Ectodermal cell (in vitro differentiated cells): ENCODE measurements at regions not wholly inside any gene's neighbourhood (a gene's known extent, or its start where the extent isn't known, plus 50 kb on each side); places are given as distances from the start of the nearest gene placed in this dataset.
"Not testable (repeated sequence)": the region's sequence is repeated elsewhere in the genome, so short reads cannot be mapped to it uniquely, and the experiment has no call there.

Experiments used
- H3K27ac ChIP-seq: 2 replicates; pipeline ENCODE4 v1.7.0; 2013; ENCODE audit warnings: mild to moderate bottlenecking, low read depth, low read length; ENCODE audit not compliant: insufficient read depth, poor library complexity, severe bottlenecking
- H3K27me3 ChIP-seq: 2 replicates; pipeline ENCODE4 v1.7.0; 2013; ENCODE audit warnings: mild to moderate bottlenecking, low read length; ENCODE audit not compliant: insufficient read depth, control insufficient read depth, poor library complexity, severe bottlenecking
- H3K36me3 ChIP-seq: one replicate; pipeline ENCODE4 v1.7.0; 2013; ENCODE audit warnings: low read length; ENCODE audit not compliant: control insufficient read depth, insufficient read depth
- H3K4me1 ChIP-seq: one replicate; pipeline ENCODE4 v1.7.0; 2013; ENCODE audit warnings: low read length; ENCODE audit not compliant: control insufficient read depth, insufficient read depth
- H3K4me3 ChIP-seq: 2 replicates; pipeline ENCODE4 v1.7.0; 2013; ENCODE audit warnings: low read depth, low read length, control low read depth; ENCODE audit not compliant: insufficient read depth
- H3K9me3 ChIP-seq: 2 replicates; pipeline ENCODE4 v1.7.0; 2013; ENCODE audit warnings: mild to moderate bottlenecking, low read length, moderate library complexity; ENCODE audit not compliant: control insufficient read depth
- WGBS, 2 experiments: methylation state at CpG; one replicate each; pipeline ENCODE4 v1.1.7; 2013; ENCODE audit warnings: missing lambda C conversion rate in 2 of 2; 5-methylcytosine and 5-hydroxymethylcytosine counted together

- H3K36me3 ChIP-seq, H3K4me3 ChIP-seq, H3K27ac ChIP-seq, H3K4me1 ChIP-seq, H3K27me3 ChIP-seq, H3K9me3 ChIP-seq: not testable (repeated sequence)
- WGBS, 2 experiments = 93 to 95% methylated on average over 29 of the region's 29 CpGs
These were observed 243.2 kb downstream of the TFAP2A start for GRCh38 chr6:10171706-10172105.

DNA sequence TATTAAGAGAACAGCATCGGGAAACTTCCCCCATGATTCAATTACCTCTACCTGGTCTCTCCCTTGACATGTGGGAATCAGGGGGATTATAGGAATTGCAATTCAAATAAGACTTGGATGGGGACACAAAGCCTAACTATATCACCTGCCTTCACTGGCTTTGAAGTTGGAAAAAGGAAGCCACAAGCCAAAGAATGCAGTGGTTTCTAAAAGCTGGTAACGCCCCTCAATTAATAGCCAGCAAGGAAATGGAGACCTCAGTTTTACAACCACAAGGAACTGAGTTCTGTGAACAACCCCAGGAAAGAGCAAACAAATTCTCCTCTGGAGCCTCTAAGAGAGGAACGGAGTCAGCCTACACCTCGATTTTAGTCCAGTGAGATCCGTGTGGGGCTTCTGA lies 244.1 kb downstream of the TFAP2A start:
- WGBS, 2 experiments = 93 to 94% methylated on average over 4 to 5 of the region's 5 CpGs
- Histone ChIP-seq H3K4me1 (no peaks in the 10 kb centered on the region), H3K27me3 (no peaks in the 10 kb centered on the region), H3K9me3 (no peaks in the 10 kb centered on the region), H3K36me3 (no peaks in the 10 kb centered on the region), H3K4me3 (no peak overlapping the region), H3K27ac (no peak overlapping the region)

DNA sequence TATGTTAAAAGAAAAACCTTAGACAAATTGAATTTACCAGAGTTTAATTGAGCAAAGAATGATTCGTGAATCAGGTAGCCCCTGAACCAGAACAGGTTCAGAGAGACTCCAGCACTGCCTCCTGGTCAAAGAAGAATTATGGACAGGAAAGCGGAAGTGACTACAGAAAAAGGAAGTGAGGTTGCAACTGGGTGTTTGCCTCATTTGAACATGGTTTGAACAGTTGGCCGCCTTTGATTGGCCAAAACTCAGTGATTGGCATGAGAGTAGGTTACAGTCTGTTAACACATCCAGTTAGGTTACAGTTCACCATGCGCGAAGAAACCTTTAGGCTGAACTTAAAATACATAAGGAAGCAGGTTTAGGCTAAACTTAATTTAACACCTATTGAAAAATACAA lies 248.8 kb downstream of the TFAP2A start:
- no peaks in the 10 kb centered on the region for H3K27me3 ChIP-seq
- H3K4me1 ChIP-seq = no peaks in the 10 kb centered on the region
- WGBS, 2 experiments = 89 to 95% methylated on average over 5 of the region's 5 CpGs
- no peak overlapping the region for H3K27ac ChIP-seq
- H3K4me3 ChIP-seq = no peak overlapping the region
- H3K9me3 ChIP-seq = no peaks in the 10 kb centered on the region
- no peaks in the 10 kb centered on the region for H3K36me3 ChIP-seq

- WGBS, 2 experiments = 80 to 81% methylated on average over 14 of the region's 14 CpGs
- H3K27ac ChIP-seq = no peak overlapping the region
These were observed 251.5 kb downstream of the TFAP2A start for GRCh38 chr6:10163203-10163962.

DNA sequence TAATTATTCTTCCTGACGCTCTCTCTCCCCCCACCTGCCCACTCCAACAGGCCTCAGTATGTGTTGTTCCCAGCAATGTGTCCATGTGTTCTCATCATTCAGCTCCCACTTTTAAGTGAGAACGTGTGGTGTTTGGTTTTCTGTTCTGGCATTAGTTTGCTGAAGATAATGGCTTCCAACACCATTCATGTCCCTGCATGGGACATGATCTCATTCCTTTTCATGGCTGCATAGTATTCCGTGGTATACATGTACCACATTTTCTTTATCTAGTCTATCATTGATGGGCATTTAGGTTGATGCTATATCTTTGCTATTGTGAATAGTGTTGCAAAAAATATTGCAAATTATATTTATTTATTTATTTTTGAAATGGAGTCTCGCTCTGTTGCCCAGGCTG lies 258.0 kb downstream of the TFAP2A start:
- Histone ChIP-seq H3K36me3 (no peaks in the 10 kb centered on the region), H3K4me1 (no peaks in the 10 kb centered on the region), H3K4me3 (no peak overlapping the region), H3K9me3 (no peaks in the 10 kb centered on the region), H3K27me3 (no peaks in the 10 kb centered on the region), H3K27ac (no peak overlapping the region)
- 86 to 90% methylated on average over 4 of the region's 4 CpGs for WGBS, 2 experiments

More at GRCh38 chr6:10163203-10163962, 251.5 kb downstream of the TFAP2A start:
- Histone ChIP-seq H3K4me1 (no peaks in the 10 kb centered on the region), H3K36me3 (no peaks in the 10 kb centered on the region), H3K4me3 (no peak overlapping the region), H3K27me3 (no peaks in the 10 kb centered on the region), H3K9me3 (no peaks in the 10 kb centered on the region)

DNA sequence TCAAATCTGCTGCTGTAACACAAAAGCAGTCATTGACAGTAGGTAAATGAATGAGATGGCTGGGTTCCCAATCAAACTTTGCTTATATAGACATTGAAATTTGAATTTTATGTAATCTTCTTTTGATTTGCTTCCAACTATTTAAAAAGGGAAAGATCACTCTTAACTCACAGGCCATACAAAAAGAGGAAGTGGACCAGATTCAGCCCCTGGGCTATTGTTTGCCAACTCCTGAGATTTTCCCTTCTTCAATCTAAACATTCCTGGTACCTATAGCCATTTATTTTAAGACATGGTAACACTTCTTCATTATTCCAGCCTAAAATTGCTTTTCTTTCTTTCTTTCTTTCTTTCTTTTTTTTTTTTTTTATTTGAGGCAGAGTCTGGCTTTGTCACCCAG lies 260.6 kb downstream of the TFAP2A start:
- Histone ChIP-seq H3K4me3 (no peak overlapping the region), H3K27ac (no peak overlapping the region)

DNA sequence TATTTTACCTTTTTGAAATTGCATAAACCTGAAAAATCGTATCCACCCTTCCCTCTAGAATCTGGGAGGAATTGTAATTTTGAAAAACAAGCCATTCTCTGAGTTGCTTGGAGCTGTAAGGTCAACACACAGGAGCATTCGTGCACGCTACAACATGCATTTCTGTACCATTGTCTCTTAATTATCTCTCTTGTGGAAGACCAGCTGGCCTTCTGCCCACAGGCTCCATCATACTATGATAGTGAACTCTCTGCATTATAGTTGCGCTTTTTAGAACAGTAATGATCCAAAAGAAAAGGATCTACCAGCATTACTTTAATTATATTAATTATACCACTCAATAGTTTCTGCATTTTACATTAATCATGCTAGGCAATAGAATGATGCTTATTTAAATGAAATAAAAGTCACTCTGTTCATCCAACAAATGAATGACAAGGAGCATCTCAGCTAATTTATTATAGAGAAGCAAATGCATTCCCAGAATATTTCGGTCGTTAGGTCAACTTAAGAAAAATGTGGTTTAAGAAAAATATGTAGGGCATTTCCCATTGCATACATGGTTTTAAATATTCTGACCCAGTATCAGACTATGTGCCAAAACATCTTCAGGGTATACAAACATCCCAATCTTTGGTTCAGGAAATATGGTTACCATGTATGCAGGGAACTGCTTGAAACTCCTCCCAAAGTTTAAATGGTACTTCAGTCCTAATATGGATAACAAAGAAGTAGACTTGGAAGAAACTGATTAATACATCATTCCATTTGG lies 263.5 kb downstream of the TFAP2A start:
- WGBS, 2 experiments = 94 to 95% methylated on average over 5 to 6 of the region's 6 CpGs
- Histone ChIP-seq H3K36me3 (no peaks in the 10 kb centered on the region), H3K9me3 (no peaks in the 10 kb centered on the region), H3K4me1 (peaks cover 4% of the 10 kb centered on the region), H3K27ac (no peak overlapping the region), H3K4me3 (no peak overlapping the region), H3K27me3 (no peaks in the 10 kb centered on the region)

More for the DNA sequence above, 260.6 kb downstream of the TFAP2A start:
- no peaks in the 10 kb centered on the region for H3K4me1 ChIP-seq
- H3K9me3 ChIP-seq = no peaks in the 10 kb centered on the region
- no peaks in the 10 kb centered on the region for H3K27me3 ChIP-seq
- no peaks in the 10 kb centered on the region for H3K36me3 ChIP-seq

DNA sequence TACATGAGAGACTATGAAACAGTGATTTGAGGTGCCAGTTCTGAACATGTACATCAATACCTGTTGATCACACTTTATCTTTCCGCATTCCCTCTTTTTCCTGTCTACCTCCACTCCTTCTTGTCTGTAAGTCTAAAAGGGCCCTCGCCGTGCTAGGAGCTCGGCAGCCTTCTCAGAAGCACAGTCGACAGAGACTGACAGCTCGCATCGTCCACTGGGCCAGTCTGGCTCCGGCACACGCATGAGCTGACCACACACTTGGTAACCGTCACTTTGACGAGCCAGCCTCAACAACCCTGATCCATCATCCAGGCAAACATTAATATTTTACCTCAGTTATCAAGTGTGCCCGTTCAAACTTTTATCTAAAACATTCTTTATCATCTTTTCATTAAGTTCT lies 265.3 kb downstream of the TFAP2A start:
- H3K27ac ChIP-seq = no peak overlapping the region
- H3K27me3 ChIP-seq = no peaks in the 10 kb centered on the region
- peaks cover 4% of the 10 kb centered on the region for H3K4me1 ChIP-seq
- no peaks in the 10 kb centered on the region for H3K9me3 ChIP-seq
- 91 to 94% methylated on average over 12 of the region's 12 CpGs for WGBS, 2 experiments
- H3K4me3 ChIP-seq = no peak overlapping the region
- no peaks in the 10 kb centered on the region for H3K36me3 ChIP-seq

DNA sequence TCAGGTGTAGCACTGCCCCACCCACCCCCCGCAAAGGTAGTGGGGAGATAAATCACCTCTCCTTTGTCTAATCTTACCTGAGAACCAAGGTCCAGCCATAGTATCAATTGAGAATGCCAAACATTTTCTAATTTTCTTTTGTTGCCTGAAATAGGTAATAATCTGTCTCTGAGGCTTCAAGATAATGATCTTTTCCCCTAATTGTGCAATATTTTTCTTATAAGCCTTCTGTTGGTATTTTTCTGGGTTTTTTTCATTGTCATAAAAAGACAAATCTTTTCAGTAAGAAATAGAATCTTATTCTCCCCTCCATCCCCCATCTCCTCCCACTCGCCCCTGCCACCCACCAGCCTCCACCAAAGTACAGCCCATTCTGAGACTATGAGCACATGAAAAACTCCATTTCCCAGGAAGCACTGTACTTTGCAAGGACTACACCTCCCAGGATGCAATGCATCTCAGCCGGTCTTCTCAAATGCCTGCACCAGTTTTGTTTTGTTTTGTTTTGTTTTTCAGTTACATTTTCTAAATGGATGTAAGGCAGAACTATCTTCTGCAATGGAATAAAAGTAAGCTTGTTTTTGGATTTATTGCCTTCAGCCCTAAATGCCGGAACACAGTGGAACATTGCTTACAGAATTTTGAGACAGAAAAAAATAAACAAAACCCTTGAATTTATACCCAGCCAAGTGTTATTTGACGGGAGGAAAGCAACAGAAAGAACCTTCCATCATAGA lies 268.0 kb downstream of the TFAP2A start:
- Histone ChIP-seq H3K9me3 (no peaks in the 10 kb centered on the region), H3K4me1 (peaks cover 4% of the 10 kb centered on the region), H3K36me3 (no peaks in the 10 kb centered on the region), H3K4me3 (no peak overlapping the region), H3K27me3 (no peaks in the 10 kb centered on the region), H3K27ac (no peak overlapping the region)
- 57% methylated on average over 3 to 5 of the region's 5 CpGs for WGBS, 2 experiments

GRCh38 chr6:10144772-10145171 lies 270.1 kb downstream of the TFAP2A start:
- Histone ChIP-seq H3K4me1 (peaks cover 9% of the 10 kb centered on the region), H3K27me3 (no peaks in the 10 kb centered on the region), H3K9me3 (no peaks in the 10 kb centered on the region), H3K36me3 (no peaks in the 10 kb centered on the region), H3K4me3 (no peak overlapping the region), H3K27ac (no peak overlapping the region)
- WGBS, 2 experiments = no CpG with 5 or more reads among the region's 1 CpG
